H1 (cell line): ENCODE measurements at regions not wholly inside any gene's neighbourhood (a gene's known extent, or its start where the extent isn't known, plus 50 kb on each side); places are given as distances from the start of the nearest gene placed in this dataset.

Experiments
- CTCF ChIA-PET: fragments of 300-600 bp; sonication (Branson Sonifier 250); formaldehyde crosslinking; loops from one replicate; lab custom pipeline; 2021; ENCODE audit not compliant: partially characterized antibody; lab: Charles Lee
- POLR2A ChIA-PET: fragments of 300-600 bp; sonication (Branson Sonifier 250); formaldehyde crosslinking; loops from one replicate; lab custom pipeline; 2021; ENCODE audit warnings: inconsistent platforms; ENCODE audit not compliant: partially characterized antibody; lab: Charles Lee
- DNase-seq, 2 experiments: peaks; one replicate each; pipeline versions ENCODE4 v3.0.0 to v3.0.0-alpha.2; 2010 to 2022; ENCODE audit warnings: low spot score in 2 of 2, low read depth in 1 of 2, mixed read lengths in 1 of 2
- FAIRE-seq: peaks from 2 replicates; lab custom pipeline; 2011; peaks lifted over from hg19 to GRCh38; lab: Jason Lieb, UNC
- H2AFZ ChIP-seq: 2 replicates; pipeline ENCODE4 v1.8.1; 2012; ENCODE audit warnings: low read length, inconsistent platforms
- H2AK5ac ChIP-seq: 2 replicates; pipeline ENCODE4 v1.6.1; 2013; ENCODE audit warnings: low read depth, low read length
- H2BK120ac ChIP-seq: replicated peaks from 2 replicates; pipeline ENCODE3; 2013; ENCODE audit warnings: low read depth, low read length, inconsistent platforms
- H2BK12ac ChIP-seq: 2 replicates; pipeline ENCODE4 v1.6.1; 2013; ENCODE audit warnings: low read depth, low read length
- H2BK15ac ChIP-seq: 2 replicates; pipeline ENCODE4 v1.6.1; 2013; ENCODE audit warnings: low read length
- H2BK20ac ChIP-seq: 2 replicates; pipeline ENCODE4 v1.6.1; 2013; ENCODE audit warnings: low read length
- H2BK5ac ChIP-seq: 2 replicates; pipeline ENCODE4 v1.6.1; 2013; ENCODE audit warnings: low read depth, low read length
- H3K14ac ChIP-seq: 2 replicates; pipeline ENCODE4 v1.6.1; 2013; ENCODE audit warnings: inconsistent platforms; ENCODE audit not compliant: insufficient read length
- H3K18ac ChIP-seq: 2 replicates; pipeline ENCODE4 v1.6.1; 2013; ENCODE audit warnings: low read length; ENCODE audit errors: extremely low read depth
- H3K23ac ChIP-seq: 2 replicates; pipeline ENCODE4 v1.6.1; 2013; ENCODE audit warnings: inconsistent platforms; ENCODE audit not compliant: insufficient read length
- H3K23me2 ChIP-seq: 2 replicates; pipeline ENCODE4 v1.6.1; 2013; ENCODE audit warnings: low read depth, low read length
- H3K27ac ChIP-seq: 2 replicates; pipeline ENCODE4 v1.6.1; 2011; ENCODE audit warnings: low read depth, low read length, inconsistent platforms
- H3K27me3 ChIP-seq, 4 experiments: replicated peaks in 1 of 4; 1 replicate in 1 of 4; 2 replicates in 3 of 4; pipeline versions ENCODE4 v1.6.1 to v1.8.1; 2011 to 2013; ENCODE audit warnings: low read length in 3 of 4, mild to moderate bottlenecking in 3 of 4, inconsistent platforms in 2 of 4, mixed read lengths in 2 of 4, moderate library complexity in 1 of 4; ENCODE audit not compliant: control insufficient read depth in 3 of 4, insufficient read depth in 3 of 4; ENCODE audit errors: extremely low read depth in 1 of 4
- H3K36me3 ChIP-seq, 4 experiments: 2 replicates each; pipeline versions ENCODE4 v1.6.1 to v1.8.1; 2011 to 2013; ENCODE audit warnings: mild to moderate bottlenecking in 4 of 4, low read length in 3 of 4, moderate library complexity in 2 of 4, control low read depth in 1 of 4, inconsistent platforms in 1 of 4; ENCODE audit not compliant: insufficient read depth in 4 of 4, control insufficient read depth in 2 of 4
- H3K4ac ChIP-seq: replicated peaks from 2 replicates; pipeline ENCODE3; 2013; ENCODE audit warnings: low read length, low read depth, mixed read lengths, inconsistent platforms; ENCODE audit not compliant: insufficient read length
- H3K4me1 ChIP-seq, 4 experiments: replicated peaks in 1 of 4; 1 replicate in 1 of 4; 2 replicates in 3 of 4; pipeline versions ENCODE4 v1.6.1 to v1.8.1; 2011 to 2013; ENCODE audit warnings: low read length in 3 of 4, inconsistent platforms in 2 of 4, mixed read lengths in 1 of 4; ENCODE audit not compliant: insufficient read depth in 4 of 4, control insufficient read depth in 3 of 4
- H3K4me2 ChIP-seq, 2 experiments: 2 replicates each; pipeline versions ENCODE4 v1.6.1 to v1.8.1; 2011 to 2013; ENCODE audit warnings: low read depth in 2 of 2, low read length in 2 of 2, control low read depth in 1 of 2, inconsistent platforms in 1 of 2, mild to moderate bottlenecking in 1 of 2; ENCODE audit not compliant: insufficient read depth in 1 of 2
- H3K4me3 ChIP-seq, 4 experiments: fragments of 200-600, 300-600 bp in 1 of 4; sonication (generic), shearing (Covaris generic), sonication (Bioruptor Twin) in 1 of 4; 2 replicates each; pipeline versions ENCODE4 v1.5.1 to v1.8.1; 2011 to 2016; ENCODE audit warnings: low read length in 4 of 4, low read depth in 3 of 4, control low read depth in 2 of 4, inconsistent platforms in 2 of 4, mild to moderate bottlenecking in 2 of 4, mixed read lengths in 1 of 4, moderate library complexity in 1 of 4; ENCODE audit not compliant: insufficient read depth in 2 of 4; ENCODE audit errors: extremely low read depth in 1 of 4
- H3K56ac ChIP-seq: replicated peaks from 2 replicates; pipeline ENCODE3; 2013; ENCODE audit warnings: low read depth, mild to moderate bottlenecking, mixed read lengths, low read length, inconsistent platforms; ENCODE audit not compliant: insufficient read length
- H3K79me1 ChIP-seq: 2 replicates; pipeline ENCODE4 v1.6.1; 2013; ENCODE audit warnings: low read depth, low read length, control low read depth
- H3K79me2 ChIP-seq, 2 experiments: 2 replicates each; pipeline versions ENCODE4 v1.6.1 to v1.8.1; 2012 to 2013; ENCODE audit warnings: low read length in 2 of 2, mild to moderate bottlenecking in 2 of 2, inconsistent platforms in 1 of 2; ENCODE audit not compliant: insufficient read depth in 2 of 2, control insufficient read depth in 1 of 2
- H3K9ac ChIP-seq, 4 experiments: replicated peaks in 1 of 4; 1 replicate in 1 of 4; 2 replicates in 3 of 4; pipeline versions ENCODE4 v1.6.1 to v1.8.1; 2011 to 2013; ENCODE audit warnings: low read depth in 3 of 4, low read length in 3 of 4, control low read depth in 2 of 4, mild to moderate bottlenecking in 2 of 4, moderate library complexity in 2 of 4, inconsistent platforms in 1 of 4; ENCODE audit errors: extremely low read depth in 1 of 4
- H3K9me3 ChIP-seq, 2 experiments: 2 replicates each; pipeline versions ENCODE4 v1.6.1 to v1.8.1; 2012 to 2013; ENCODE audit warnings: mild to moderate bottlenecking in 2 of 2, moderate library complexity in 2 of 2, control low read depth in 1 of 2, inconsistent platforms in 1 of 2, low read depth in 1 of 2, low read length in 1 of 2, mixed read lengths in 1 of 2; ENCODE audit not compliant: insufficient read depth in 2 of 2
- H4K20me1 ChIP-seq, 2 experiments: replicated peaks in 1 of 2; 2 replicates each; pipeline versions ENCODE3 to v1.8.1; 2011 to 2013; ENCODE audit warnings: inconsistent platforms in 2 of 2, low read length in 2 of 2, mild to moderate bottlenecking in 1 of 2; ENCODE audit not compliant: insufficient read depth in 2 of 2, control insufficient read depth in 1 of 2
- H4K5ac ChIP-seq: 2 replicates; pipeline ENCODE4 v1.6.1; 2013; ENCODE audit warnings: low read length, low read depth, mixed read lengths, inconsistent platforms; ENCODE audit not compliant: insufficient read length
- H4K8ac ChIP-seq: 2 replicates; pipeline ENCODE4 v1.8.0; 2013; ENCODE audit warnings: mild to moderate bottlenecking, moderate library complexity, low read length, inconsistent platforms; ENCODE audit not compliant: insufficient read depth; ENCODE audit errors: extremely low read depth
- H4K91ac ChIP-seq: replicated peaks from 2 replicates; pipeline ENCODE3; 2013; ENCODE audit warnings: low read length, mixed read lengths, inconsistent platforms; ENCODE audit not compliant: insufficient read length
- ATF3 ChIP-seq: IDR thresholded peaks from 2 replicates; pipeline ENCODE4 v1.6.1; 2011; ENCODE audit warnings: low read depth, mild to moderate bottlenecking, low read length; ENCODE audit not compliant: insufficient read depth
- JUND ChIP-seq: IDR thresholded peaks from 2 replicates; pipeline ENCODE4 v1.6.1; 2011; ENCODE audit warnings: mild to moderate bottlenecking, improper control_type of control experiment, low read length
- KDM1A ChIP-seq: fragments of 200-600, 300-600 bp; sonication (generic); IDR thresholded peaks from 2 replicates; pipeline ENCODE4 v1.7.1; 2016; ENCODE audit warnings: mild to moderate bottlenecking, low read length, borderline replicate concordance

- H2AK5ac ChIP-seq = no peak overlapping the region
- H4K20me1 ChIP-seq = no peaks in the 10 kb centered on the region
- no peak overlapping the region for H3K14ac ChIP-seq
- no peak overlapping the region for H4K8ac ChIP-seq
- no peak overlapping the region for H2BK20ac ChIP-seq
- H4K91ac ChIP-seq = no peak overlapping the region
- no peaks in the 10 kb centered on the region for H3K79me1 ChIP-seq
- no peak overlapping the region for H2BK5ac ChIP-seq
- no peaks in the 10 kb centered on the region for H3K4me1 ChIP-seq
- TF ChIP-seq JUND (no peak), ATF3 (no peak), KDM1A (no peak)
- no peak overlapping the region for H3K4me2 ChIP-seq
- H3K36me3 ChIP-seq = no peaks in the 10 kb centered on the region
- H2AFZ ChIP-seq = no peak overlapping the region
- FAIRE-seq (no peak), DNase-seq (no peak)
- H3K79me2 ChIP-seq = no peaks in the 10 kb centered on the region
- CTCF ChIA-PET = interaction anchor here (0.7 kb wide), 1 partner anchor 11 kb away, joined by 3 read pairs; no protein-coding TSS in a partner anchor
- H2BK12ac ChIP-seq = no peak overlapping the region
- no peak overlapping the region for H3K9ac ChIP-seq
- H3K18ac ChIP-seq = no peak overlapping the region
- H3K23ac ChIP-seq = no peak overlapping the region
- no peaks in the 10 kb centered on the region for H3K9me3 ChIP-seq
- H3K23me2 ChIP-seq = no peaks in the 10 kb centered on the region
- no peaks in the 10 kb centered on the region for H3K27me3 ChIP-seq
- no peak overlapping the region for H2BK15ac ChIP-seq
- no peak overlapping the region for H3K56ac ChIP-seq
- POLR2A ChIA-PET = no interaction called here
- no peak overlapping the region for H4K5ac ChIP-seq
- no peak overlapping the region for H3K4ac ChIP-seq
- H2BK120ac ChIP-seq = no peak overlapping the region
- no peak overlapping the region for H3K4me3 ChIP-seq
- H3K27ac ChIP-seq = no peak overlapping the region
Observed at GRCh38 chr18:45155526-45155925, 459.8 kb upstream of the SLC14A2 start.
